GM18907 (cell line): ENCODE measurements at regions not wholly inside any gene's neighbourhood (a gene's known extent, or its start where the extent isn't known, plus 50 kb on each side); places are given as distances from the start of the nearest gene placed in this dataset.

ENCODE experiments used
- ATAC-seq: cut with Tn5 transposase; IDR thresholded peaks from one replicate; pipeline ENCODE4 v1.9.1; 2021; ENCODE audit warnings: mild to moderate bottlenecking, moderate library complexity; ENCODE audit not compliant: unreplicated experiment

DNA sequence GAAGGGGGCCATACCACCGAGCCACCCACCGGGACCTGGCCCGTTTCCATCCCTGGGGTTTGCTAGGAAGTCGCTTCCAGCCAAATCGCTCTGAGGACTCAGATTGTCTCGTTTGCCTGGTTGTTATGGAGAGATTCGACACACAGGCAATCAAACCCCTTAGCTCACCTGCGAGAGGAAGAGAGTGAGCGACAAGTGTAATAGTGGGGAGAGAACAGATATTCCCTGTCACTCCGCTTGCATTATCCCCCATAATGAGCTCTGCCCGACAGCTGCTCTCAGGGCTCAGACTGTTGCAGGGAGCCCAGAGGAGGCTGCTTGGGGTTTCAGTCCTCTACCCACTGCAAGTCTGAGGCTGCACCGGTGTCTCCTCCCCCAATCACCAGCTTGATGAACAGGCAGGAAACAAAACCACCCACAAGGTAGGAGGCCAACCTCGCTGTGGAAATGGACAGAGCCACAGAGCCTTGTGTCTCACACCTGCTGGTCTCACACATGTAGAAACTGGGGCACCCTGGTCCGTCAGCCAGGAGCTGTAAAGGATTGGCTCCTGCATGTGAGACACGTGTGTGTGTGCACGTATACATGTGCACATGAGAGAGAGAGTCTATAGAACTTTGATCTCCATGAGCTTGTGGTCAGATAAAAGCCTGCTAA, 351.1 kb downstream of the BUD13 start:
- no peak for ATAC-seq

DNA sequence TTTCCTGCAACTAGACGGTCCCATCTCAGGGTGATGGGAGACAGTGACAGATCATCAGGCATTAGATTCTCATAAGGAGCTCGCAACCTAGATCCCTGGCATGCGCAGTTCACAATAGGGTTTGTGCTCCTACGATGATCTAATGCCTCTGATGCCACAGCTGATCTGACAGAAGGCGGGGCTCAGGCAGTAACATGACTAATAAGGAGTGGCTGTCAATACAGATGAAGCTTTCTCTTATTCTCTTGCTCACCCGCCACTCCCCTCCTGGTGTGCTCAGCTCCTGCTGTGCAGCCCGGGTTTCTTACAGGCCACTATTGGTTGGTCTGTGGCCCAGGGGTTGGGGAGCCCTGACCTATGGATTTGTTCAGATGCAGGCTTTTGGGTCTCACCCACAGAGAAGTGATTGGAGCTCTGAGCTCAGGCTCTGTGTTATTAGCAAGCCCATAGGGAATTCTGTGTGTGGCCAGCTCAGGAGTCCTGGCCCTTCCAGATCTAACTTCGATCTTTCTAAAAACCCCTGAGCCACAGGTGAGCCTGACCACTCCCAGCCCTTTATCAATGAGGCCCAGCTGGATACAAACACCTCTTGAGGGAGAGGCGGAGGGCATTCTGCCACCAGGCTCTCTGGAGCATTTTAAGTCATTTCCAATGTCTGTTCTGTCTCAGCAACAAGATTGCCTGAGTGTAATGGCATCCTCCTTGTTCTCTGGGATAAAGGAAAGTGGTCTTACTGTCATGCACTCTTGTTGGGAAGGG, 351.8 kb downstream of the BUD13 start:
- no peak for ATAC-seq

DNA sequence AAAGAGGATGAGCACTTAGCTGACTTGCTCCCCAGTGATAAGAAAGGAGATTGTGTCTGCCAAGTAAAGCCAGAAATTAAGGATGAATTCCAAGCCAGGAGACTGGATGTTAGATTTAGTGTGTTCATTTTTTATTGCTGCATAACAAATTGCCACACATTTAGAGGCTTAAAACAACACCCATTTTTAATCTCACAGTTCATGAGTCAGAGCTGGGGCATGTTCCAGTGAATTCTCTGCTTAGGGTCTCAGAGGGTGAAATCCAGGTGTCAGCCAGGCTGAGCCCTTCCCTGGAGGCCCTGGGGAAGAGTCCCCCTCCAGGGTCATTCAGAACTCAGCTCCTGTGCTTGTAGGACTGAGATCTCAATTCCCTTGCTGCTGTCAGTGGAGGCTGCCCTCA, 352.8 kb downstream of the BUD13 start:
- no peak for ATAC-seq

DNA sequence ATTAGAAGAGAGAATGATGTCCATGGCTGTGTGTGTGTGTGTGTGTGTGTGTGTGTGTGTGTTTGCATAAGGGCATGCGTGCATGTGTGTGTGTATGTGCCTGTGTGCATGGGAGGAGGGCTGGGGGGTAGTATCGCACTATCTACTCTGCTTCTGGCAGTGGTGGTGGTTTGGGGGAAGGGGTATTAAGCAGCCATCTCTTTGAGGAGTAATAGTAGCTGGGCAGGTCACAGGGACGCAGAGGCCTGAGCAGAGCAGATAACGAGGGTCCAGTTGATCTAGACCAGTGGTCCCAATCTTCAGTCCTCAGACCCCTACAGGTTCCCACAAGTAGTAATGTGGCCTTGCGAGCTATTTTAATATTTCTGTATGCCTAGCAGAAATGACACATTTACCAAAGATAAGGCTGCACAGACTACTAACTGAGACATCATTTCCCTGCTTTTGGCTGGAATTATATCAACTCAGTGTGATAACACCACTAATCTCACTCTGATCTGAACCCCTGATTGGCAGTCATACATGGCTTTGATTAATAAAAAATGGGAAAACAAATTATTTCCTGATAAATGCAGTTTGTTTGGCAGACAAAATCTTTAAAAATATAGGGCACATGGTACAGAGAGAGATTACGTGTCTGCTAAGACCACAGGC, 354.3 kb downstream of the BUD13 start:
- no peak for ATAC-seq

DNA sequence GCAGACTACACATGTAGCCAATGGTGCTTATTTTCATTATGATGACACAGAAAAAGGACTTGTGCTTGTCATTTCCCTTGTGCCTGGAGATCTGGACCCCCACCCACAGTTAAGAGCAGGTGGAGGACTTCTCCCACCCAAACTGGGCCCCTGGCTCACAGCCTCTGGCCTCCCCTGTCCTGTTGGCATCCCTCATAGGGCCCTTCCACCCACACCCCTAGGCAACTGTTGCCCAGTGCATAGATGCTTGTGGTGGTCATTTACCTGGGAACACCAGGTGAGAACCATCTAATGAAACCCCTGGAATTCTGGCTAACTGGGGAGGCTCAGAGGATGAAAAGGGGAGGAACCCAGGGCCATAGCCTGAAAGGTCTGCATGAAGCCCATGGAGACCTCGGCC, 355.9 kb downstream of the BUD13 start:
- ATAC-seq = no peak

DNA sequence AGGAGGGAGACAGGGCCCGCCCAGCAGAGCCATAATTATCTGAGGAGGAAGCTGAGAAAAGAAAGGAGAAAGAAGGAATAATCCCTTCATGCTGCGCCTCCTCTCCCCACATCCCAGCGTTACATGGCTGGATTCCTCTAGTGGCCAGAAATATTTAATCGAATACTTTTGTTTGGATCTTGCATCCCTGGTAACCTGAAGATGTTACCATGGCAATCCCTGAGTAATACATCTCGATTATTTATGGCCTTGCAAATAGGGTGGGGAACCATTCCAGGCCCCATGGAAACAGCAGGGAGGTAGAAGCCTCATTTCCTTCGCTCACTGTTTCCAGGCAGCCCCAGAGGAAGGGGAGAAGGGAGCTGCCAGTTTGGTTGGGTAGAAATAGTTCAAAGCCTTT, 357.7 kb downstream of the BUD13 start:
- no peak for ATAC-seq

DNA sequence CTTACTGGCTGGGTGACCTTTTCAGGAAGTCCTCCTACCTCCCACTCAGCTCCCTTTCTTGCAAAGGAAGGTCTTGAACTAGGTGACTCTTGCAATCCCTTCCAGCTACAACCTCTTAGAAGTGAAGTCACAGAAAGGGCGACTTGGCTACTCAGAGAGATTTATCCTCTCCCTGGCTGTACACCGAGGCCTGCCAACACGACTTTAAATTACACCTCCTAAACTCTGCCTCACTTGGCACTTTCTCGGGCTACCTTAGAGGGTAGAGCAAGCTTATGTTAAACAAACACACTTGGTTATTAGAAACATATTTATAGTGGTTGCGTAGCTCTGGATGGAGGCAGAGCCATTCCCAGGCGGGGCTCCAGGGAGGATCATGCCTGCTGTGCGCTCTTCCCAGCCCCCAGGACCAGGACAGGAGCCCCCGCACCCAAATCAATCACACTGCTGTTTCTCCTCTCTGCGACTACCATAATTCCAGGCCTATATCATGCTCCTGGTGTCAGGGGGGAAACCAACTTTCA, 358.4 kb downstream of the BUD13 start:
- ATAC-seq = no peak

DNA sequence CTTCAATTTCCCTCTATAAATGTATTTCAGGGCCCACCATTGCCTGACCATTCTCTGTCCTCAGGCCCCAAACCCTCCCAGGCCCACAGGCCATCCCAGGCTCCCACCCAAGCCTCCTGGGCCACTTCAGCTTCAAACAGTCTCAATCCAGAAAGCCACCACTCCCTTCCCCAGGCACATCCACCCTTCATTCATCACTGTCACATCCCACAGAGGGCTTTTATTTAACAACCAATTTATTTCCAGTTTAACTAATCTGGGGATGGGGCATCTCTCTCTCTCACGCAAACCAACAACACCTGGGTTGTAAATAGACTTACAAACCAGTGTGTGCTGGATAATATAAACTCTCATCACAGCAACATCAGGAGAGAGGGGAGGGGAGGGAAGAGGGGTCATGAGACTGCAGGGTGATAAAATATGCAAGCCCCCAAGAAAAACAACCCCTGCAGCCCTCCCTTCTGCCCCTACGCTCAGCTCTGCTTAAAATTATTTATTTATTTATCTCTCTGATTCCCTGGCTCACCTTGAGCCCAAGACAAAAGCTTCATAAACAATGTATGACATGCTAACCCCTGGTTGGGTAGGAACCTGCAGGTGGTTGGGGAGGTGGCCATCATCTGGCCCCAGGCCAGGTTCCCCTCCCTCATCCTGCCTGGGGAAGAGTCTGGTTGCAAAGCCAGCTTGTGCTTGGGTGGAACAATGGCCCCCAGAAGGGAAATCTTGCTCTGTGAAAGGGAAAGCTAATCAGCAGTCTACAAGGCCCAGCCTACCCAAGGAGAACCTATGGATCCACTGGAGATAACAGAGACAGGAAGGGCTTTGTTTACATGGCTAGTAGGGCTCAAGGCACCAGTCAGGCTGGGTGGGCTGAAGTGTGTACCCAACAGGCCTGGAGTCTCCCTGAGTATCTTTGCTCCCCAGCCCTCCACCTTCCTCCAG, 359.2 kb downstream of the BUD13 start:
- no peak for ATAC-seq

DNA sequence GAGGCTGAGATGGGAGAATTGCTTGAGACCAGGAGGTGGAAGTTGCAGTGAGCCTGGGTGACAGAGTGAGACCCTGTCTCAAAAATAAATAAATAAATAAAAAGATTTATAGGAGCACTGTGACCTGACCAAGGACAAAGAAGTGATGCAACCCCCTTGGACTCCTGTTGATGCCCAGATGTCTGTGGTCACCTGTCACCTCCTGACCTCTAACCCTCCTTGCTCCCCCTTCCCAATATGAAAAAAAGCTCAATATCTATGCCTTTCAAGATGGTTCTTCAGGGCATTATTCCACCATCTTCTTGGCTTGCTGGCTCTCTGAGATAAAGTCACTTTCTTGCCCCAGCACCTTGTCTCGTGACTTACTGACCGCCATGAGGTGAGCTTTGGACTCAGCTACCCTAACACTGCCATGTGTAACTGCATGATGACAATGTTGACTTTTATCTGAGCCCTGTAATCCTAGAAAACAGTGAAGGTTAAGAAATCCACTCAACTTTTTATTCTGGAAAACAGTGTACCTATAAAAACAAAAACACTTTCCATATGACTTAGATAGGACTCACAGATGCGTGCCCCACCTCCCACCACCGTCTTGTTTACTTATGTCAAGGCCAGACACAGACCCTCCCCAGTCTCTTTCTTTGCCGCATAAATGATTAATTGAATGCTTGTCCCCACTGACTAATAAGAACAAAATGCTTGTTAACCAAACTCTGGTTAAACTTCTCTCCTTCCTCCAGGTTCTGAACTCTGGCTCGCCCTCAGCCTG, 360.5 kb downstream of the BUD13 start:
- no peak for ATAC-seq

DNA sequence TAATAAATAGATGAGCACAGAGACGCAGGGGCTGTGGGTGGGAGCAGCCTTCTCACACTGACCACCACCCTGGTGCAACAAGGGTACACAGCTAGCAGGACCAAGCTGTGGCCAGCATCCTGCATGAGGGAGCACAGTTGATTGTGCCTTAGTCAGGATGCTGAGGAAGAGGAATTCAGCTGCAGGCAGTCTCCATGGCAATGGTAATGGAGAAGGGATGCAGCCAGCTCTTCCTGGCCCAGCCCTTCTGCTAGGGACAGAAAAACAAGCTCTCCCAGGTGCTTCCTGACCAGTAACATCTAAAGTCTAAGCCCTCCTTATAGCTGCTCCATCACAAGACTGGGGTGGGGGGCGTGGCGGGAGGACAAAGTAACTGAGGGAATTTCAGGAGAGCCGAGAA, 363.5 kb downstream of the BUD13 start:
- ATAC-seq = no peak

DNA sequence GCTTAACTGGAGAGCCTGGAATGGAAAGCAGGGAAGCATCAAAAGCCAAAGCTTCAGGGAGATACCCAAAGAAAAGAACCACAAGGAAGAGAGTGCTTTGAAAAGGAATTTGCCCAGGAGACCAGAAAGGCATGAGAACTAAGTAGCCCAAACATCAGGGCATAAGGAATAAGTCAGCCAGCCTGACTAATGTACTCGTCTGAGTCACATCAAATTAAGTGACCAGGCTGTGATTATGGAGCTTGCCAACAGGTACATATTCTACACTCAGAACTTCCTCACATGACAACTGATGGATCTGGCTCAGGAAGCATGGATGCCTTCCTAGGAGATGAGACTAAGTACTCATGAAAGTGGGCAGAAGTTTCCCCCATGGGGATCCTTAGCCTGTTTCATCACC, 366.7 kb downstream of the BUD13 start:
- no peak for ATAC-seq

DNA sequence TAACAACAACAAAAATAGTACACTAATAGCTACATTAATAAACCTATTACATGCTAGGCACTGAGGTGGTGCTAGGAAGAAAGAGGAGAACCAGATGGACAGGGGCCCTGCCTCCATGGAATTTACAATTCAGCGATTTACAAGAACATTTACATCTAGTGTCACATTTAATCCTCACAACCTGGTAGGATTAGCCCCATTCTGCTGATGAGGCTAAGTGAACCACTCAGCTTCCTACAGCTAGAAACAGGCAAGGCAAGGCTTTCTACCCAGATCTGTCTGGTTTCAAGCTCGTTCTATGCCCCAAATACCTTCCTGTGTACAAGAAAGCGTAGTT, 368.4 kb downstream of the BUD13 start:
- ATAC-seq = no peak

DNA sequence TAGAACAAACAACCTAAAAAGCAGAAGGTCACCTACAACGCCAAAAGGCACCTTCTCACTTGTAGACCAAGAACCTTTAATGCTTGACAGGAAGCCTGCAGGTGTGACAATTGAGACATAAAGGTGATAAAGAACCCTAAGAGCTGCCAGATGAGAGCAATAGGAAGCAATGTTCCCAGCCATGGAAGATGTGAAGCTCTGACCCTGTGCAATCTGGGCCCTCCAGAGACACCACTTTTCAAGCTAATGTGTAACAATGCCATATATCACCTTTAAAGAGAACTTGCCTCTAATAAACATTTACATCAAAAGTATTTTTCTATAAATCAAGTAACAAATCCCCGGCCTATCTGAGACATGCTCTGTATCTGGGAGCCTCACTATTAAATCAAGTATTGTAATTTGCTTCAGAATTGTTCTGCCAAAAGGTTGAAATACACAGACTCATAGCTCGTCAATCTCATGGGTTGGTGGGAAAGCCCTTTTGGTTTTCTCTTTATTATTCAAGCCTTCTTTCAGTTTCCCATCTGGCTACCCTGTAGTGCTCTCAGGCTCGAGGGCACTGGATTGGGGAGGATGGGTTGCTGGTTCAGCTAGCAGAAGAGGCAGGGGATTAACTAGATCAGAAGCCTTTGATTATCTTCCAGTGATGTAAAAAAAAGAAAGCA, 368.9 kb downstream of the BUD13 start:
- no peak for ATAC-seq

DNA sequence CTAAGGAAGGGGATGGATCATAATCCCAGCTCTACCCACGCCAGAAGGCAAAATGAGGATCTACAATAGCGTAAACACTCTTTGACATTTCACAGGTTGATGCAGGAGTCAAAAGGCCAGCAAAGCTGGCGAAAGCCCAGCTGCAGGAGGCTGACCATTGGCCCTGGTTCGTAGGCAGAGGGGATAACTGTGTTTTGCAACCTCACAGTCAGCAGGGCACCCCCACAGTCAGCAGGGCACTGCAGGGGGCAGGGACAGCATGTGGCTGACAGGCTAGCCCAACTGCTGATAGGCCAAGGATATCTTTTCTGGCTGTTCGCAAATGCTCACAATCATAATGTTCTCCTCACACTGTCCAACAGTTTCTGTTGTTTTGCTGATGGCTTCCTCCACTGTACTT, 372.7 kb downstream of the BUD13 start:
- ATAC-seq = no peak

DNA sequence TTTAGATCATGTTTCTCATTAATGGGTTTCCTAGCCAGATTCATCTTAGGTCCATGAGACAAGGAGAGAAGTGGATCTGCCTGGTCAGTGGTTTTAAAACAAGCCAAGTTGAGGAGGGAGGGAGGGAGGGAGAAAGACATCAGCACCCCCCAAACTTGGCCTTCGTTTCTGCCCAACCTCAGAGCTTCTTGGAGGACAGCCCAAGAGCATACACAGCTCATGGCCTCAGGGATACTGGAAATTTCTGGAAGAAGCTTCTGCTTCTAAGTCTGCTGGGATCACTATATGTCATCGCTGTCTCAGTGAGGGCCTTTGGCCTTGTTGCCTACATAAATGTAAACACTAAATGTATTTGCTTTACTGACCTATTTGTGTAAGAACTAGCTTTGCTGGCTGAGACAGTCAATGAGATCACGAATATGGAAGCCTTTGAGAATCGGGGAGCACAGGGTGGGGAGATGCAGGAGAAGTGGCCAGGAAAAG, 375.1 kb downstream of the BUD13 start:
- ATAC-seq = no peak

DNA sequence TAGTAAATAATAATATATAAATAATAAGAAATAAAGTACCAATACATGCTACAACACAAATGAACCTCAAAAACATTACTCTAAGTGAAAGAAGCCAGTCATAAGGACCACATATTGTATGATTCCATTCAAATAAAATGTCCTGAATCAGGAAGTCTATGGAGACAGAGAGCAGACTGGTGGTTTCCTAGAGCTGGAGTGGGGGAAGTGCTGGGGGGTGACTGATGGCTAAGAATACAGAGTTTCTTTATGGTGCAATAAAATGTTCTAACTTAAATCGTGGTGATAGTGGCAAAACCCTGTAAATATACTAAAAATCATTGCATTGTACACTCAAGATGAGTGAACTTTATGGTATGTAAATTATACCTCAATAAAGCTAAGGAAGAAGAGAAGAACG, 376.5 kb downstream of the BUD13 start:
- ATAC-seq = no peak

DNA sequence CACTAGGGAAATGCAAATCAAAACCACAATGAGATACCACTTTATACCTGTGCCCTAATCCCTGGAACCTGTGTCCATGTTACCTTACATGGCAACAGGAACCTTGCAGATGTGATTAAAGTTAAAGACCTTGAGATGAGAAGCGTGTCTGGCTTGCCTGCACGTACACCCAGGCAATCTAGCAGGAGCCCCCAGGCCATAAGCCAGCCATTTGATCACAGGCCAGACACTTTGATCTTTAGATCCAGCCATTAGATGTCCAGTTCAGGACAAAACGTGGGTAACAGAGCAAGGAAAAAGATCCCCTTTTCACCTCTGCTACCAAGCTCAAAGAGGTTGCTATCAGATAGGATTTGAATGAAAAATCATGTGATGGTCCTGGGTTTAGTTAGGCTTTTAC, 378.8 kb downstream of the BUD13 start:
- no peak for ATAC-seq

DNA sequence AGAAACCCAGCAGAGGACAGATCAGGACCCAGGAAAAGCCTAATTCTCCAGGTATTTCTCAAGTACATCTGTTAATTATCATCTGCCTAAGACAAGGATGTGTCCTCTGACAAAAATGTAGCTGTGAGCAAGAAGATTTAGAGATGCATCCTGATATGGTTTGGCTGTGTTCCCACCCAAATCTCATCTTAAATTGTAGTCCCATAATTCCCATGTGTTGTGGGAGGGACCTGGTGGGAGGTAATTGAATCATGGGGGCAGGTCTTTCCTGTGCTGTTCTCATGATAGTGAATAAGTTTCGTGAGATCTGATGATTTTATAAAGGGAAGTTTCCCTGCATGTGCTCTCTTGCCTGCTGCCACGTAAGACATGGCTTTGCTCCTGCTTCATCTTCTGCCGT, 381.8 kb downstream of the BUD13 start:
- no peak for ATAC-seq

DNA sequence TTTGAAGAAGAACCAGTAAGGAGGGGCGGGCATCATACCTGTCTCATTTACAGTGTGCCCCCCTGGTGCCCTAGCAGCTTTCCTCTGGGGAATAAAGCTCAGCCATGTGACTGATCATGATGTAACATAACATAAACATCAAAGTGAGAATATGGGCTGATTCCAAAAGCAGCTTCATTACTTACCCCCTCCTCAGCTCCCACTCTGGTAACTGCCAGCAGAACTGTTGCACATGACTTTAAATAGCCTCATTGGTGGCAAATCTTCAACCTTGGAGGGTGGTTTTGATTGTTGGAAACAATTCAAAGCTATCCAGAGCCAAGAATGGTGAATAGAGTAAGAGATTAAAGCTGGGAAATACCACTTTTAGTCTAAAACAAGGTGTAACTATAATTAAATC, 384.6 kb downstream of the BUD13 start:
- no peak for ATAC-seq

DNA sequence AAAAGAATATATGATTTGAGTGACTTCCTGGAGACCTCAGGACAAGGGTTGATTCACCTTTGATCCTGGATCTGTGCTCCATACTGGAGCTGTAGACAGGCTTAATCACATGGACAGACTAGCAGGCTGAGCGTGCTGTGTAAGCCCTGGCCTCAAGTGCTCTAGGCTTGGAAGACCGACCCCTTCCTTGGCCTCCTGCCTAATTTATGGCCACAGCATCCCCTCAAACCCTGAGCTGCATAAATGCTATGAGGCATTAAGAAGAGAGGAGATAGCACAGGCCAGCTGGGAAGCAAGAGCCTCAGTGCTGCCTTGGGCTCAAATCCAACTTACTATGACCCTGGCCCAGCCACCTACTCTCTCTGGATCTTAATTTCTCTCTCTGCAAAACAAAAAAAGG, 385.1 kb downstream of the BUD13 start:
- ATAC-seq = no peak
